HG03060 (cell line): ENCODE measurements at regions not wholly inside any gene's neighbourhood (a gene's known extent, or its start where the extent isn't known, plus 50 kb on each side); places are given as distances from the start of the nearest gene placed in this dataset.

Experiments
- ATAC-seq: cut with Tn5 transposase; IDR thresholded peaks from one replicate; pipeline ENCODE4 v1.9.1; 2021; ENCODE audit warnings: low read depth, moderate number of reproducible peaks; ENCODE audit not compliant: unreplicated experiment

GRCh38 chr21:38878379-38879179, 72.8 kb downstream of the ETS2 start:
- ATAC-seq, result no peak

- no peak for ATAC-seq
Measured at GRCh38 chr21:38875694-38876492, 70.2 kb downstream of the ETS2 start.
